Neural progenitor cell (in vitro differentiated cells): ENCODE measurements at regions not wholly inside any gene's neighbourhood (a gene's known extent, or its start where the extent isn't known, plus 50 kb on each side); places are given as distances from the start of the nearest gene placed in this dataset.

ENCODE experiments used
- DNase-seq: peaks from one replicate; pipeline ENCODE4 v3.0.0-alpha.2; 2016; ENCODE audit warnings: low spot score
- H2AFZ ChIP-seq: fragments of 200-600 bp; sonication (generic); replicated peaks from 2 replicates; pipeline ENCODE4 v1.6.1; 2016; ENCODE audit warnings: antibody characterized with exemption
- H3F3A ChIP-seq: fragments of 200-600 bp; sonication (generic); 2 replicates; pipeline ENCODE4 v1.6.1; 2016; ENCODE audit warnings: antibody characterized with exemption, low read depth
- H3K27ac ChIP-seq: fragments of 200-600 bp; sonication (generic); 2 replicates; pipeline ENCODE4 v1.5.1; 2016; ENCODE audit warnings: mild to moderate bottlenecking
- H3K27me3 ChIP-seq: fragments of 200-600 bp; sonication (generic); 2 replicates; pipeline ENCODE4 v1.6.1; 2016; ENCODE audit warnings: mild to moderate bottlenecking, moderate library complexity
- H3K36me3 ChIP-seq: fragments of 200-600 bp; sonication (generic); 2 replicates; pipeline ENCODE4 v1.5.1; 2016
- H3K4me1 ChIP-seq: fragments of 200-600 bp; sonication (generic); 2 replicates; pipeline ENCODE4 v1.6.1; 2016; ENCODE audit warnings: mixed run types
- H3K4me2 ChIP-seq: fragments of 200-600 bp; sonication (generic); 2 replicates; pipeline ENCODE4 v1.6.1; 2016
- H3K4me3 ChIP-seq: fragments of 200-600 bp; sonication (generic); 2 replicates; pipeline ENCODE4 v1.5.1; 2016
- H3K79me2 ChIP-seq: fragments of 200-600 bp; sonication (generic); 2 replicates; pipeline ENCODE4 v1.6.1; 2016; ENCODE audit warnings: low read depth
- H3K9ac ChIP-seq: fragments of 200-600 bp; sonication (generic); 2 replicates; pipeline ENCODE4 v1.6.1; 2016
- H3K9me3 ChIP-seq: fragments of 200-600 bp; sonication (generic); 2 replicates; pipeline ENCODE4 v1.5.1; 2016; ENCODE audit warnings: low read depth
- H4K20me1 ChIP-seq: fragments of 200-600 bp; sonication (generic); 2 replicates; pipeline ENCODE4 v1.6.1; 2016; ENCODE audit warnings: low read depth
- H3K27ac Mint-ChIP-seq: 3 replicates; pipeline ENCODE4 v1.8.0; 2021; ENCODE audit warnings: mixed read lengths
- H3K27me3 Mint-ChIP-seq: 2 replicates; pipeline ENCODE4 v1.8.0; 2022; ENCODE audit warnings: low read depth, mild to moderate bottlenecking, inconsistent platforms, moderate library complexity, mixed read lengths; ENCODE audit not compliant: insufficient read depth
- H3K36me3 Mint-ChIP-seq: 3 replicates; pipeline ENCODE4 v1.8.0; 2021; ENCODE audit warnings: mixed read lengths
- H3K4me1 Mint-ChIP-seq: 3 replicates; pipeline ENCODE4 v1.8.0; 2021; ENCODE audit warnings: mixed read lengths
- H3K4me3 Mint-ChIP-seq: 3 replicates; pipeline ENCODE4 v1.8.0; 2021; ENCODE audit warnings: mild to moderate bottlenecking, moderate library complexity, mixed read lengths
- H3K9me3 Mint-ChIP-seq: 3 replicates; pipeline ENCODE4 v1.8.0; 2020; ENCODE audit warnings: mixed read lengths
- CTCF ChIP-seq: fragments of 200-600 bp; sonication (generic); IDR thresholded peaks from 2 replicates; pipeline ENCODE4 v1.5.1; 2017; ENCODE audit warnings: antibody characterized with exemption, mild to moderate bottlenecking
- EZH2 ChIP-seq: fragments of 200-600 bp; sonication (generic); IDR thresholded peaks from 2 replicates; pipeline ENCODE4 v1.6.1; 2017; ENCODE audit warnings: antibody characterized with exemption, mild to moderate bottlenecking, moderate library complexity
- EZH2phosphoT487 ChIP-seq: fragments of 200-600 bp; sonication (generic); IDR thresholded peaks from 2 replicates; pipeline ENCODE4 v1.6.1; 2017; ENCODE audit warnings: antibody characterized with exemption

- no peaks in the 10 kb centered on the region for H3K4me1 ChIP-seq
- Mint-ChIP-seq H3K27ac (no peak overlapping the region), H3K9me3 (peaks cover 2% of the 10 kb centered on the region), H3K4me1 (no peaks in the 10 kb centered on the region), H3K36me3 (no peaks in the 10 kb centered on the region), H3K4me3 (no peak overlapping the region), H3K27me3 (no peaks in the 10 kb centered on the region)
- H3K4me2 ChIP-seq: no peak overlapping the region
- no peak for DNase-seq
- H3K27me3 ChIP-seq: no peaks in the 10 kb centered on the region
- no peaks in the 10 kb centered on the region for H3F3A ChIP-seq
- no peak overlapping the region for H3K27ac ChIP-seq
- H2AFZ ChIP-seq: no peak overlapping the region
- no peaks in the 10 kb centered on the region for H3K36me3 ChIP-seq
- H3K79me2 ChIP-seq: no peaks in the 10 kb centered on the region
- H3K4me3 ChIP-seq: no peak overlapping the region
- no peak overlapping the region for H3K9ac ChIP-seq
- TF ChIP-seq EZH2 (no peak), CTCF (no peak), EZH2phosphoT487 (no peak)
- no peaks in the 10 kb centered on the region for H4K20me1 ChIP-seq
- H3K9me3 ChIP-seq: no peaks in the 10 kb centered on the region
Measured at GRCh38 chr15:98063871-98064270, 103.4 kb downstream of the ARRDC4 start.

- no peak for DNase-seq
- H3K9me3 Mint-ChIP-seq: peaks cover 2% of the 10 kb centered on the region
- no peaks in the 10 kb centered on the region for H4K20me1 ChIP-seq
- H3K4me1 Mint-ChIP-seq: no peaks in the 10 kb centered on the region
- H3K4me1 ChIP-seq: no peaks in the 10 kb centered on the region
- no peak overlapping the region for H3K4me3 Mint-ChIP-seq
- H3F3A ChIP-seq: no peaks in the 10 kb centered on the region
- H3K36me3 Mint-ChIP-seq: no peaks in the 10 kb centered on the region
- H2AFZ ChIP-seq: no peak overlapping the region
- H3K4me3 ChIP-seq: no peak overlapping the region
- H3K27ac ChIP-seq: no peak overlapping the region
- no peaks in the 10 kb centered on the region for H3K36me3 ChIP-seq
- H3K9me3 ChIP-seq: no peaks in the 10 kb centered on the region
- no peaks in the 10 kb centered on the region for H3K27me3 Mint-ChIP-seq
- H3K9ac ChIP-seq: no peak overlapping the region
- no peak overlapping the region for H3K4me2 ChIP-seq
- no peaks in the 10 kb centered on the region for H3K27me3 ChIP-seq
- no peak overlapping the region for H3K27ac Mint-ChIP-seq
- TF ChIP-seq CTCF: no peak
- TF ChIP-seq EZH2phosphoT487: no peak
- TF ChIP-seq EZH2: no peak
- H3K79me2 ChIP-seq: no peaks in the 10 kb centered on the region
Measured at GRCh38 chr15:98067339-98067738, 106.8 kb downstream of the ARRDC4 start.

- Histone ChIP-seq H4K20me1 (no peaks in the 10 kb centered on the region), H3K79me2 (no peaks in the 10 kb centered on the region), H2AFZ (no peak overlapping the region), H3K9ac (no peak overlapping the region), H3K4me3 (no peak overlapping the region), H3K4me2 (no peak overlapping the region), H3K4me1 (no peaks in the 10 kb centered on the region), H3K36me3 (no peaks in the 10 kb centered on the region), H3K9me3 (no peaks in the 10 kb centered on the region), H3K27ac (no peak overlapping the region), H3K27me3 (no peaks in the 10 kb centered on the region), H3F3A (no peaks in the 10 kb centered on the region)
- Mint-ChIP-seq H3K4me3 (no peak overlapping the region), H3K27ac (no peak overlapping the region), H3K9me3 (peaks cover 2% of the 10 kb centered on the region), H3K27me3 (no peaks in the 10 kb centered on the region), H3K4me1 (no peaks in the 10 kb centered on the region), H3K36me3 (no peaks in the 10 kb centered on the region)
- no peak for DNase-seq
- TF ChIP-seq EZH2phosphoT487 (no peak), CTCF (no peak)
Measured at GRCh38 chr15:98069256-98069655, 108.8 kb downstream of the ARRDC4 start.

- H3K27ac Mint-ChIP-seq: no peak overlapping the region
Measured at GRCh38 chr15:98070137-98070536, 109.6 kb downstream of the ARRDC4 start.

More at GRCh38 chr15:98070137-98070536, 109.6 kb downstream of the ARRDC4 start:
- Mint-ChIP-seq H3K9me3 (peaks cover 2% of the 10 kb centered on the region), H3K4me3 (no peak overlapping the region), H3K27me3 (no peaks in the 10 kb centered on the region), H3K36me3 (no peaks in the 10 kb centered on the region), H3K4me1 (no peaks in the 10 kb centered on the region)
- Histone ChIP-seq H3K9me3 (no peaks in the 10 kb centered on the region), H3K4me3 (no peak overlapping the region), H3K27me3 (no peaks in the 10 kb centered on the region), H3K36me3 (no peaks in the 10 kb centered on the region), H3K4me2 (no peak overlapping the region), H3K79me2 (no peaks in the 10 kb centered on the region), H2AFZ (no peak overlapping the region), H3K4me1 (no peaks in the 10 kb centered on the region), H3F3A (no peaks in the 10 kb centered on the region), H3K9ac (no peak overlapping the region), H3K27ac (no peak overlapping the region), H4K20me1 (no peaks in the 10 kb centered on the region)
- no peak for DNase-seq
- no peak for TF ChIP-seq EZH2phosphoT487
- no peak for TF ChIP-seq CTCF
- no peak for TF ChIP-seq EZH2
